ENCODE measurements at regions not wholly inside any gene's neighbourhood (a gene's known extent, or its start where the extent isn't known, plus 50 kb on each side); places are given as distances from the start of the nearest gene placed in this dataset.

DNA sequence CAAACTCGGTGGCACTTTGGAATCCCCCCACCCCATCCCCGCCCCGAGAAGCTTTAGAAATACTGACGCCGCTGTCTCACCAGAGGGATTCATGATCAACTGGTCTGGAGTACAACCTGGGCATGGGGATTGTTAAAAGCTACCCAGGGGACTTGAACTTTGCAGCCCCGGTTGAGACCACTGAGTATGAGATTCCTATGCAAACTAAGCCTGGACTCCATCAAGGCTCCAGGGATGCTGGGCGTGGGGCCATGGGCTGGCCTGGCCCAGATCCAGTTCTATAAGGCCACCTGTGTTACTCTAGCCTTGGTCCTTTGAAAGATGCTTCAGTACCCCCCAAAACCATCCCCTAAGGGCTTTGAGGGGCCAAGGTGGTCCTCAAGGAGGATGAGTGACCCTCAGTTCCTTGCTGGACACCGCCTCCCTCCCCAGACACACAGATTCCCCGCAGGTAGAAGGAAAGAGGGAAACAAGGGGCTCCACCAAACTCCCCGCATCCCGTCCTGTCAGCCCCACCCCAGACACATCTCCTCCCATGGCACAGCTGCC lies 68.5 kb downstream of the MRPL36 start:
- no peak for DNase-seq

DNA sequence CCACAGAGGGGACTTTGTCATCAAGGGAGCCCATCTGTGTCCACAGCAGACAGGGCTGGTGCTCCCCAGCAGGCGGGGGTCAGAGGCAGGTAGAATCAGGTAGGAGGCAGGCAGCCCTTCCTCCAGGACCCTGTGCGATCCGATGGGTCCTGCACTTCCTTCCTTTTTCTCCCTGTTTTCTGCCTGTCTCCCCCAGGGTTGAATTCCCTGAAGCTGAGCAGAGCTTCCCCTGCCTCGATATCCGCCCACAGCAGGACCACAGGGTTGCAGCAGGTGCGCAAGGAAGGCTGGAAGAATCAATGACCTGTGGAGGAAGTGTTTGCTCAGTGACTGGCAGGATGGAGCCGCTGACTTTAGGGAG lies 69.2 kb downstream of the MRPL36 start:
- DNase-seq: no peak

GRCh38 chr5:1729641-1730486 lies 69.8 kb downstream of the MRPL36 start:
- DNase-seq: no peak

- no peak for DNase-seq
Observed at GRCh38 chr5:1728846-1729245, 70.8 kb downstream of the MRPL36 start.

DNA sequence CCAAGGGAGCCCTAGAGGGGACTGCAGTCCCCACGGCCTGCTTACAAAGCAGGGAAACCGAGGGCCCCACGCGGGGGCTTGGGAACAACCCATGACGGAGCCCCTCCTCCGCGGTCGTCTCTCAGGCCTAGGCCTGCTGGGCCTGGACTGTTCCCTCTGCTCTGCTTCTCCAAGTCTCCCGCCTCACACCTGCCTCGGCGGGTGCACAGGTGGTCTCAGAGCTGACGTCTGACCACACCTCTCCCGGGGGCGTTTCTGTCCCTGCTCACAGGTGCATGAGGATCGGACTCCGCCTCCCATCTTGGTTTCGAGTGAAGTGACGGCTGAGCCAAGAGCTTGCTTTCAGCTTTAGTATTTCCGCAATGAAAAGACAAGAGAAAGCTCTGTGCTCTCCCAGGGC lies 72.1 kb downstream of the MRPL36 start:
- DNase-seq: no peak

DNA sequence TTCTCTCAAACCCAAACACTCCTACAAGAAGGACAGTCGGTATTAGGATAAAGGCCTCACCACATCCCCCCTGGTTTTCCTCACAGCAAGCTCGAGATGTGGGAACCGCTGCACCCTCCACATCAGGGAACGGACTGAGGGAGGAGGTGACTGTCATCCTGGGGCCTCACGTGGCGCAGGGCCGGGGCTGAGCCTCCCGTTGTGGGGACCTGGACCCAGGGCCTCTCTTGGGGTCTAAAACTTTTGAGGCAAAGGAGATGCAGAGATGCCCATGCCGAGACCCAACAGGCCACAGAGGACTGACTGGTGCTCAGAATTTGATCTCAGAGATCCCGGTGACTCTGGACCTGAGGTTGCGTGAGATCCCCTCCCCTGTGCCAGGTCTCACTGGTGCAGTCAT lies 72.7 kb downstream of the MRPL36 start:
- DNase-seq: no peak

DNA sequence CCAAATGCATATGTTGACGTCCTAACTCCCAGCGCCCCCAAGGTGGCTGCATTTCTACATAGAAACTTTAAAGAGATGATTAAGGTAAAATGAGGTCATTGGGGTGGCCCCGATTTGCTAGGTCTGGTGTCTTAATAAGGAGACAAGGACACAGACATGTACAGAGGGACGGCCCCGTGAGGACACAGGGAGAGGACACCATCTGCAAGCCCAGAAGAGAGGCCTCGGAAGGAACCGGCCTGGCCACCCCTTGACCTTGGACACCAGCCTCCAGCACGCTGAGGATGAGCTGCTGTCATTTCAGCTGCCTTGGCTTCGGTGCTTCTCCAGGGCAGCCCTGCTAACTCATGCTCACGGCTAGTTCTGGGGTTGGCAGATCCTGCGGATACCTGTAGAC lies 73.2 kb downstream of the MRPL36 start:
- DNase-seq: no peak

GRCh38 chr5:1725641-1726468 lies 73.8 kb downstream of the MRPL36 start:
- no peak for DNase-seq

DNA sequence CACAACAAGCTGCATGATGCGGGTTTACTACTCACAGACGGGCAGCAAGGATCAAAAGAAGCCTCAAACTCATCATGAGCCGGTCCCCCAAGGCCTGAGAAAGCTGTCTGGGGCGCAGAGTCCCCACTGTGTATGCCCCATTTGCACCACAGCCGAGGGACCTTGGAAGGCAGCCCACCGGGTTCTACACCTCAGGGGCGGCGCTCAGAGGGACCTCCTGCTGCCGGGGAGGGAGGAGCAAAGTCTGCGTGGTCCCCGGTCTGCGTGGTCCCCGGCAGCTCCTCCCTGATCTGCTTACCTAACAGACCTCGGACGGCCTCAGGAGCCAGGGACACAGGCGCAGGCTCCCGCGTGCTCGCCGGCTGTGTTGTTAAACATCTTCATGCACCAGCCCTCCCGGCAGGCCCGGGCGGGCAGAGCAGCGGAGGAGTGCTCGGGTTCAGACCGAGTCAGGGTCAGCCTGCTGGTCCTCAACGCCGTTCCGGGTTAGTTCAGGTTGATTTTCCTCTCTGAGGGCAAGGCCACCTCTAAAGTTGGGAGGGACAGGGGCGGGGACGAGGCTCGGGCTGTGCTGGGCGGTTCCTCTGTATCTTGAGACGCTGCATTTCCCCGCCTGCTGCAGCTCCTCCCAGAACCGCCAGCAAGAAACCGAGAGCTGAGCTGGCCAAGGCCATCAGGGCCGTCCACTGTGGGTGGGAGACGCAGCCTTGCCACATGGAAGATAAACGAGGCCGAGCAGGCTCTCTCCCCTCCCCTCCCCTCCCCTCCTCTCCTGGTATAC lies 74.6 kb downstream of the MRPL36 start:
- DNase-seq: peak; percentile 47

DNA sequence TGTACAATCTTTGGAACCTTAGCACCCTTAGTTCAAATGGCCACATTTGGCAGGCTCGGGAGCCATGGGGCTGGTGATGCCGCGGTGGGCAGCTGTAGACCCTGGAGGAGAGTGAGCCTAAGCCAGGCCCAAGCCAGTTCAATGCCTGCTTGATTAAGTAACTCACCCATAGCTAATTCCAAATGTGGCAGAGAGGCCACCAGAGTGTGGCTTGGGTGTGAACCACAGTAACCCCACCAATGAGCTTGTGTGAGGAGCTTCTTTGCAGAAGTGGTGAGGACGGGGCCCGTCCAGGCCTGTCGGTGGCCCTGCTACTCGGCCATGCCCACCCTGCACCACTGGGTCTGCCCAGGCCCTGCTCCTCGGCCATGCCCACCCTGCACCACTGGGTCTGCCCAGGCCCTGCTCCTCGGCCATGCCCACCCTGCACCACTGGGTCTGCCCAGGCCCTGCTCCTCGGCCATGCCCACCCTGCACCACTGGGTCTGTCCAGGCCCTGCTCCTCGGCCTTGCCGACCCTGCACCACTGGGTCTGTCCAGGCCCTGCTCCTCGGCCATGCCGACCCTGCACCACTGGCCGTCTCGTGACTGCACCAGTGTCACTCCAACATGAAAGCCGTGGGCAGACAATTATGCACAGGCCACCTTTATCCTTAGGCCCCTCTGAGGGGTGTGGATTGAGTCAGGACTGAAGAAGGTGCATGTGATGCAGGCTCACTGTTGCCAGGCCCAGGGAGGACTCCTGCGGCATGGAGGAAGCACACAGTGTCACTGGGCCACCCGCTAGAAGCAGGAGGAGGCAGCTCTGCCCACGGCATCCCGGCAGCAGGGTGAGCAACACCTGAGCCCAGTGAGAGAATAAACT lies 75.4 kb downstream of the MRPL36 start:
- DNase-seq: no peak

DNA sequence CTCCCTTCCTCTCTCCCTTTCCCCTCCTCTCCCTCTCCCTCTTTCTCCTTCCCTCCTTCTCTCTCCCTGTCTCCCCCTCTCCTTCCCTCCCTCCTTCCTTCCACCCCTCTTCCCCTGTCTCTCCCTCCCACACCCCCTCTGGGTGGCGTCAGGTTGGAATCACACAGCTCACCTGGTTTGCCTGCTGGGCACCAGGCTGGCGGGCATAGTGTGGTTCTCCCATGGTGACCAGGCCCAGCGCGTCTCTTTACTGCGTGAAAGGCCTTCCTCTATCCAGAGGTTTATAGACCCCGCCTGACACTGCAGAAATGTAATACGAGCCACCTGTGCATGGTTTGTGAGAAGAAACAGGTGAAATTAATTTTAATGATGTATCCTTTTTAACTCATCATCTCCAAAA lies 76.2 kb downstream of the MRPL36 start:
- no peak for DNase-seq

- DNase-seq: no peak
Observed at GRCh38 chr5:1722877-1723276, 76.8 kb downstream of the MRPL36 start.

DNA sequence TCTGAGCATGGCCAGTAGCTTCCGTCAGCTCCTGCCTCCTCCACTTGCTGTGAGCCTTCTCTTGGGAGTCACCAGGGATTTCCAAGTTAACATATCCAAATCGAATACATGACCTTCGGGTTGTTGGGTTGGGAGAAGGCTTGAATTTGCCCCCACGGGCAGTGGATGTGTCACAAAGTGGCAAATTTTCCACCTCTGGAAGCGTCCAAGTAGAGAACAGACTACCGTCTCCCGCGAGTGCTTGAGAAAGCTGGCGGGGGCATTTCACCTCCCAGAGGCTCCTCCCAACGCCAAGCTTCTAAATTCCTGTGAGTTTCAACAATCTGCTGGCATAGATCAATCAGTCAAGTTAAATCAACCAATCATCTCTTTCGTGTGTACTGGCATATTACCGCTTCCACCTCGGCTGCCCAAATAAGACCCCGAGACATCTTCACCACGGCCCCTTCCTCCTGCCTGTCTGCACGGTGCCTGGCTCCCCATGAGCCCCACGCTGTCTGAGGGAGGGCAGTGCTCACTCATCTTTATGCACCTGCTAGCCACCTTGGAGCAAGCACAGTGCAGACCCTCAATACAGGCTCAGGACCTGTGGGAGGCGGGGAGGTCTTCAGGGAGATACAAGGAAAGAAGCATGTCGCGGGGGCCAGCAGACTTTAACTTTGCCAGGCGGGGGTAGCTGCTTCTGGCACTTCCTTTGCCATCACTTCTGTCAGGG lies 79.1 kb downstream of the MRPL36 start:
- no peak for DNase-seq

GRCh38 chr5:1719860-1720259 lies 79.8 kb downstream of the MRPL36 start:
- DNase-seq: no peak

DNA sequence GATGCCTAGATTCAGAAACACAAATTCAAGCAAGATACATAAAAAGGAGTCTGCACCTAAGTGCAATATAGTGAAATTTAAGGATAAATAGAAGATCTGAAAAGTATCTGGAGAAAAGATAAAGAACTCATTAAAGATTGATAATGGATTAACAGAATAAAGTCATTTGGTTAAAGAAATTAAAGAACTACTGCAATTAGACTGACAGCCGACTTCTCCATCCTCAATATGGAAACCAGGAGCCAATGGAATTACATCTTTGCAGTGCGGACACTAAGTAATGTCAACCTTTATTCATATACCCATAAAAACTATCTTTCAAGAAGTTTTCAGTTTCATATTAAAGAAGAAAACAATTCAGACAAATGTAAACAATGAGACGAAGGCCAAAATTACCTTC lies 81.0 kb downstream of the MRPL36 start:
- peak; percentile 14 for DNase-seq

- DNase-seq: peak; percentile 18
Observed at GRCh38 chr5:1710091-1710490, 89.5 kb downstream of the MRPL36 start.

DNA sequence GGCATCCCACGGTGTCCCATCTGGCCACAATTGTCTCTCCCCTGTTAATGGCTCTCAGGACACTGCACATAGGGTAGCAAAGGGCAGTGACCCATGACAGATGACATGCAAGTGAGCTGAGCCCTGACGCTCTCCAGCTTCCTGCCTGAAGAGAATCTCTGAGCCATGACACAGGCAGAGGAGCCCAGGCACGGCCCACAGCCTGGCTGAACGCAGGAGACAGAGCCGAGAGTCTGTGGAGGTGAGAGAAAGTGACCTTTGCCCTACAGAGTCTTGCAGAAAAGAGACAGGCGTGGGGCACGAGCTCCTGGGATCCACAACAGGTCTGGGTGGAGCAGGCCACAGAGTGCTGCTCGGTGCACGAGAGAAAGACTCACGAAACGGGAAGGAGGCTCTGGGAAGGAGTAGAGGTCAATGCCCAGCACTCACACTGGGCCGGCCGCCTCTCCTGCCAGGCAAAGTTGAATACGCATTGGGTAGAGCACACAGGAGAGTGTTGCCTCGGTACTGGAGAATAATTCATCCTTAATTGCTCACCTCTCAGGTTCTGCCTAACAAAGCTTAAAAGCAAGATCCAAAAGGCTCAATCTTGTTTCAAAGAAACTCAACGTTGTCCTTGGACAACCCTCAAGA lies 90.3 kb downstream of the MRPL36 start:
- DNase-seq: no peak

DNA sequence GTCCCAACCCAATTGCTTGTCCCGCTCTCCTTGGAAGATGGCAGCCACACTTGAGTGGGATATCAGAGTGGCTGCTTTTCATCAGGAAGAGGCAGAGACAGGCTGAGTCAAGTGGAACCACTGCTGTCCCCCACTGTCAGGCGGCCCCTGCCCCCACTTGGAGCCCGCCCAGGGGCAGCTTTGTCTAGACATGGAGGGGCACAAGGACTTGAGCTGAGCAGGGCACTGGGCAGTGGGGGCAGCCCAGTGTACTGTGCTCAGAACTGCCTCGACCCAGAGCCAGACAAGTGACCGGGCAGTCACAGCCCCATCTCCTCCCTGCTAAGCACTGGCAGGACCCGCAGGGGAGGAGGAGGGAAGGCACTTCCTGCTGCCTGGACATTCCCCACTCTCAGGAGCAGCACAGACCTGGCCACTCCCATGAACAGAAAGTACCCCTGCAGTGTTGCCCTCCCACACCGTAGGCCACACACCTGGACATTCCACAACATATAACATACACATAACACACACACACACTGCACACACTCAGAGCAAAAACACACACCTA lies 91.0 kb downstream of the MRPL36 start:
- DNase-seq: no peak

GRCh38 chr5:1707467-1707866 lies 92.2 kb downstream of the MRPL36 start:
- no peak for DNase-seq

GRCh38 chr5:1706428-1706827 lies 93.2 kb downstream of the MRPL36 start:
- DNase-seq: no peak

DNA sequence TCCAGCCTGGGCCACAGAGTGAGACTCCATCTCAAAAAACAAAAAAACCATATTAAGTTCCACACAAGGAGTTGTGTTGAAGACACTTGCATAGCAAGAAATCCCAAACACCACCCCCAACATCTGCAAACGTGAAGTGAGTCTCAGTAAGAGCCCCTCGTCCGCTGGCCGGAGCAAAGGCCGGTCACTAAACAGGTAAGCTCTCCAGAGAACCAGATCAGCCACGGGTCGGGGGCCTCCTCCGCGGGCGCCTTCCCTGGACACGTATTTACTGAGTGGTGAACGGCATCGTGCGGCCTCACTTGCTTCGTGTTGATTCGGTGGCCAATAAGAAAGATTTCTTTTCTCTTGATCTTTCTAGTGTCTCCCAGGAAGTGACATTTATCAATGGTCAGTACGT lies 93.6 kb downstream of the MRPL36 start:
- DNase-seq: no peak
